H1 (cell line): ENCODE measurements at regions not wholly inside any gene's neighbourhood (a gene's known extent, or its start where the extent isn't known, plus 50 kb on each side); places are given as distances from the start of the nearest gene placed in this dataset.

ENCODE experiments used
- KDM4A ChIP-seq: IDR thresholded peaks from one replicate; pipeline ENCODE4 v1.7.1; 2012; ENCODE audit warnings: low read depth, mild to moderate bottlenecking, moderate library complexity, low read length, inconsistent platforms; ENCODE audit not compliant: severe bottlenecking
- TF ChIP-seq, protein P1 (sequence below), 3 experiments: IDR thresholded peaks; 1 replicate in 2 of 3; 2 replicates in 1 of 3; pipeline versions ENCODE4 v1.5.1 to v1.6.1; 2011; ENCODE audit warnings: low read length in 3 of 3, mild to moderate bottlenecking in 3 of 3, inconsistent platforms in 2 of 3, low read depth in 1 of 3, moderate library complexity in 1 of 3; ENCODE audit not compliant: insufficient read depth in 1 of 3; ENCODE audit errors: control extremely low read depth in 1 of 3
- TF ChIP-seq, protein P2 (sequence below): IDR thresholded peaks from 2 replicates; pipeline ENCODE4 v1.6.1; 2012; ENCODE audit warnings: inconsistent platforms
- TF ChIP-seq, protein P3 (sequence below): fragments of 300-600 bp; sonication (generic); IDR thresholded peaks from 2 replicates; pipeline ENCODE4 v1.7.1; 2012; ENCODE audit warnings: low read length, moderate library complexity, mild to moderate bottlenecking, inconsistent platforms; ENCODE audit not compliant: insufficient replicate concordance

DNA sequence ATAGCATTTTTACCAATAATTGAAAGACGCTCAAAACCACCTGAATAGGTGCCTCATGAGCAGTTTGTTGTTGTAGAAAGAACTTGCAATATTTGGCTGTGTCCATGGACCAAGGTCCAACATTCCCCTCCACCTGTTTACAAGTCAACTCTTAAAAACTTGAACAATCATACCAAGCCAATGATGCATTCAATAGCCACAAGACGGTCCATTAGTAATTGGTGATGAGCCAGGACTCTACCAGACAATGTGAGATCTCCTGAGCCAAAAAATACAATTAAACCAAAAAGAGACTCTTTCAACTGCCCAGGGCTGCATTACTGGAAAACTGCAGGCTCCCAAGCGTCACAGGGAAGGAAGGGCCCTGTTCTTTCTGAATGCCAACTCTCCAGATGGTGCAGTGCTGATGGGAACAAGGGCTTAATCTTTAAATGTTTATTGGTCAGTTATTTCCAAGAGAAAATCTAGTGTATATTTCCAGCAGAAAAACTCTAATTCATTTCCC, 118.8 kb upstream of the EPB41L3 start (continued):
- TF ChIP-seq, protein P1, sequence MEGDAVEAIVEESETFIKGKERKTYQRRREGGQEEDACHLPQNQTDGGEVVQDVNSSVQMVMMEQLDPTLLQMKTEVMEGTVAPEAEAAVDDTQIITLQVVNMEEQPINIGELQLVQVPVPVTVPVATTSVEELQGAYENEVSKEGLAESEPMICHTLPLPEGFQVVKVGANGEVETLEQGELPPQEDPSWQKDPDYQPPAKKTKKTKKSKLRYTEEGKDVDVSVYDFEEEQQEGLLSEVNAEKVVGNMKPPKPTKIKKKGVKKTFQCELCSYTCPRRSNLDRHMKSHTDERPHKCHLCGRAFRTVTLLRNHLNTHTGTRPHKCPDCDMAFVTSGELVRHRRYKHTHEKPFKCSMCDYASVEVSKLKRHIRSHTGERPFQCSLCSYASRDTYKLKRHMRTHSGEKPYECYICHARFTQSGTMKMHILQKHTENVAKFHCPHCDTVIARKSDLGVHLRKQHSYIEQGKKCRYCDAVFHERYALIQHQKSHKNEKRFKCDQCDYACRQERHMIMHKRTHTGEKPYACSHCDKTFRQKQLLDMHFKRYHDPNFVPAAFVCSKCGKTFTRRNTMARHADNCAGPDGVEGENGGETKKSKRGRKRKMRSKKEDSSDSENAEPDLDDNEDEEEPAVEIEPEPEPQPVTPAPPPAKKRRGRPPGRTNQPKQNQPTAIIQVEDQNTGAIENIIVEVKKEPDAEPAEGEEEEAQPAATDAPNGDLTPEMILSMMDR (IDR thresholded peaks at IDR 0.05; ENCODE audit: control extremely low read depth in 1 of 3, insufficient read depth in 1 of 3, low read depth in 1 of 3, low read length in 3 of 3) = no peak
- no peak for TF ChIP-seq KDM4A
- TF ChIP-seq, protein P2, sequence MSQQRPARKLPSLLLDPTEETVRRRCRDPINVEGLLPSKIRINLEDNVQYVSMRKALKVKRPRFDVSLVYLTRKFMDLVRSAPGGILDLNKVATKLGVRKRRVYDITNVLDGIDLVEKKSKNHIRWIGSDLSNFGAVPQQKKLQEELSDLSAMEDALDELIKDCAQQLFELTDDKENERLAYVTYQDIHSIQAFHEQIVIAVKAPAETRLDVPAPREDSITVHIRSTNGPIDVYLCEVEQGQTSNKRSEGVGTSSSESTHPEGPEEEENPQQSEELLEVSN = no peak
- TF ChIP-seq, protein P3, sequence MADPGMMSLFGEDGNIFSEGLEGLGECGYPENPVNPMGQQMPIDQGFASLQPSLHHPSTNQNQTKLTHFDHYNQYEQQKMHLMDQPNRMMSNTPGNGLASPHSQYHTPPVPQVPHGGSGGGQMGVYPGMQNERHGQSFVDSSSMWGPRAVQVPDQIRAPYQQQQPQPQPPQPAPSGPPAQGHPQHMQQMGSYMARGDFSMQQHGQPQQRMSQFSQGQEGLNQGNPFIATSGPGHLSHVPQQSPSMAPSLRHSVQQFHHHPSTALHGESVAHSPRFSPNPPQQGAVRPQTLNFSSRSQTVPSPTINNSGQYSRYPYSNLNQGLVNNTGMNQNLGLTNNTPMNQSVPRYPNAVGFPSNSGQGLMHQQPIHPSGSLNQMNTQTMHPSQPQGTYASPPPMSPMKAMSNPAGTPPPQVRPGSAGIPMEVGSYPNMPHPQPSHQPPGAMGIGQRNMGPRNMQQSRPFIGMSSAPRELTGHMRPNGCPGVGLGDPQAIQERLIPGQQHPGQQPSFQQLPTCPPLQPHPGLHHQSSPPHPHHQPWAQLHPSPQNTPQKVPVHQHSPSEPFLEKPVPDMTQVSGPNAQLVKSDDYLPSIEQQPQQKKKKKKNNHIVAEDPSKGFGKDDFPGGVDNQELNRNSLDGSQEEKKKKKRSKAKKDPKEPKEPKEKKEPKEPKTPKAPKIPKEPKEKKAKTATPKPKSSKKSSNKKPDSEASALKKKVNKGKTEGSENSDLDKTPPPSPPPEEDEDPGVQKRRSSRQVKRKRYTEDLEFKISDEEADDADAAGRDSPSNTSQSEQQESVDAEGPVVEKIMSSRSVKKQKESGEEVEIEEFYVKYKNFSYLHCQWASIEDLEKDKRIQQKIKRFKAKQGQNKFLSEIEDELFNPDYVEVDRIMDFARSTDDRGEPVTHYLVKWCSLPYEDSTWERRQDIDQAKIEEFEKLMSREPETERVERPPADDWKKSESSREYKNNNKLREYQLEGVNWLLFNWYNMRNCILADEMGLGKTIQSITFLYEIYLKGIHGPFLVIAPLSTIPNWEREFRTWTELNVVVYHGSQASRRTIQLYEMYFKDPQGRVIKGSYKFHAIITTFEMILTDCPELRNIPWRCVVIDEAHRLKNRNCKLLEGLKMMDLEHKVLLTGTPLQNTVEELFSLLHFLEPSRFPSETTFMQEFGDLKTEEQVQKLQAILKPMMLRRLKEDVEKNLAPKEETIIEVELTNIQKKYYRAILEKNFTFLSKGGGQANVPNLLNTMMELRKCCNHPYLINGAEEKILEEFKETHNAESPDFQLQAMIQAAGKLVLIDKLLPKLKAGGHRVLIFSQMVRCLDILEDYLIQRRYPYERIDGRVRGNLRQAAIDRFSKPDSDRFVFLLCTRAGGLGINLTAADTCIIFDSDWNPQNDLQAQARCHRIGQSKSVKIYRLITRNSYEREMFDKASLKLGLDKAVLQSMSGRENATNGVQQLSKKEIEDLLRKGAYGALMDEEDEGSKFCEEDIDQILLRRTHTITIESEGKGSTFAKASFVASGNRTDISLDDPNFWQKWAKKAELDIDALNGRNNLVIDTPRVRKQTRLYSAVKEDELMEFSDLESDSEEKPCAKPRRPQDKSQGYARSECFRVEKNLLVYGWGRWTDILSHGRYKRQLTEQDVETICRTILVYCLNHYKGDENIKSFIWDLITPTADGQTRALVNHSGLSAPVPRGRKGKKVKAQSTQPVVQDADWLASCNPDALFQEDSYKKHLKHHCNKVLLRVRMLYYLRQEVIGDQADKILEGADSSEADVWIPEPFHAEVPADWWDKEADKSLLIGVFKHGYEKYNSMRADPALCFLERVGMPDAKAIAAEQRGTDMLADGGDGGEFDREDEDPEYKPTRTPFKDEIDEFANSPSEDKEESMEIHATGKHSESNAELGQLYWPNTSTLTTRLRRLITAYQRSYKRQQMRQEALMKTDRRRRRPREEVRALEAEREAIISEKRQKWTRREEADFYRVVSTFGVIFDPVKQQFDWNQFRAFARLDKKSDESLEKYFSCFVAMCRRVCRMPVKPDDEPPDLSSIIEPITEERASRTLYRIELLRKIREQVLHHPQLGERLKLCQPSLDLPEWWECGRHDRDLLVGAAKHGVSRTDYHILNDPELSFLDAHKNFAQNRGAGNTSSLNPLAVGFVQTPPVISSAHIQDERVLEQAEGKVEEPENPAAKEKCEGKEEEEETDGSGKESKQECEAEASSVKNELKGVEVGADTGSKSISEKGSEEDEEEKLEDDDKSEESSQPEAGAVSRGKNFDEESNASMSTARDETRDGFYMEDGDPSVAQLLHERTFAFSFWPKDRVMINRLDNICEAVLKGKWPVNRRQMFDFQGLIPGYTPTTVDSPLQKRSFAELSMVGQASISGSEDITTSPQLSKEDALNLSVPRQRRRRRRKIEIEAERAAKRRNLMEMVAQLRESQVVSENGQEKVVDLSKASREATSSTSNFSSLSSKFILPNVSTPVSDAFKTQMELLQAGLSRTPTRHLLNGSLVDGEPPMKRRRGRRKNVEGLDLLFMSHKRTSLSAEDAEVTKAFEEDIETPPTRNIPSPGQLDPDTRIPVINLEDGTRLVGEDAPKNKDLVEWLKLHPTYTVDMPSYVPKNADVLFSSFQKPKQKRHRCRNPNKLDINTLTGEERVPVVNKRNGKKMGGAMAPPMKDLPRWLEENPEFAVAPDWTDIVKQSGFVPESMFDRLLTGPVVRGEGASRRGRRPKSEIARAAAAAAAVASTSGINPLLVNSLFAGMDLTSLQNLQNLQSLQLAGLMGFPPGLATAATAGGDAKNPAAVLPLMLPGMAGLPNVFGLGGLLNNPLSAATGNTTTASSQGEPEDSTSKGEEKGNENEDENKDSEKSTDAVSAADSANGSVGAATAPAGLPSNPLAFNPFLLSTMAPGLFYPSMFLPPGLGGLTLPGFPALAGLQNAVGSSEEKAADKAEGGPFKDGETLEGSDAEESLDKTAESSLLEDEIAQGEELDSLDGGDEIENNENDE = no peak
